Mesendoderm (in vitro differentiated cells): ENCODE measurements at regions not wholly inside any gene's neighbourhood (a gene's known extent, or its start where the extent isn't known, plus 50 kb on each side); places are given as distances from the start of the nearest gene placed in this dataset.
"Not testable (repeated sequence)": the region's sequence is repeated elsewhere in the genome, so short reads cannot be mapped to it uniquely, and the experiment has no call there.

ENCODE experiments used
- DNase-seq: peaks from one replicate; pipeline ENCODE4 v3.0.0; 2013
- H2AK5ac ChIP-seq: 2 replicates; pipeline ENCODE4 v1.6.1; 2013; ENCODE audit warnings: low read length, inconsistent platforms
- H2BK120ac ChIP-seq: 2 replicates; pipeline ENCODE4 v1.6.1; 2013; ENCODE audit warnings: low read depth, mild to moderate bottlenecking, low read length, moderate library complexity, mixed read lengths
- H2BK15ac ChIP-seq: replicated peaks from 2 replicates; pipeline ENCODE4 v1.6.1; 2013; ENCODE audit warnings: low read depth, mild to moderate bottlenecking, moderate library complexity
- H2BK5ac ChIP-seq: 2 replicates; pipeline ENCODE4 v1.6.1; 2013; ENCODE audit warnings: low read length, inconsistent platforms
- H3K18ac ChIP-seq: 2 replicates; pipeline ENCODE4 v1.6.1; 2013; ENCODE audit warnings: mild to moderate bottlenecking, low read length, mixed read lengths
- H3K23ac ChIP-seq: one replicate; pipeline ENCODE4 v1.6.1; 2013; ENCODE audit warnings: low read length
- H3K27ac ChIP-seq: 2 replicates; pipeline ENCODE4 v1.5.1; 2013; ENCODE audit warnings: low read depth, mild to moderate bottlenecking, inconsistent platforms, low read length, moderate library complexity
- H3K27me3 ChIP-seq: 2 replicates; pipeline ENCODE4 v1.6.1; 2013; ENCODE audit warnings: low read length, control low read depth, mild to moderate bottlenecking, inconsistent platforms; ENCODE audit not compliant: insufficient read depth, poor library complexity
- H3K36me3 ChIP-seq: 2 replicates; pipeline ENCODE4 v1.6.1; 2013; ENCODE audit warnings: low read length, inconsistent platforms; ENCODE audit not compliant: control insufficient read depth, insufficient read depth
- H3K4ac ChIP-seq: one replicate; pipeline ENCODE4 v1.6.1; 2013; ENCODE audit warnings: low read depth, mild to moderate bottlenecking, low read length, moderate library complexity
- H3K4me1 ChIP-seq: 2 replicates; pipeline ENCODE4 v1.6.1; 2013; ENCODE audit warnings: low read depth, low read length, inconsistent platforms; ENCODE audit not compliant: control insufficient read depth
- H3K4me2 ChIP-seq: 2 replicates; pipeline ENCODE4 v1.6.1; 2013; ENCODE audit warnings: low read length
- H3K4me3 ChIP-seq: 2 replicates; pipeline ENCODE4 v1.5.1; 2013; ENCODE audit warnings: mild to moderate bottlenecking, low read length
- H3K56ac ChIP-seq: one replicate; pipeline ENCODE4 v1.6.1; 2013; ENCODE audit warnings: low read length
- H3K79me1 ChIP-seq: 2 replicates; pipeline ENCODE4 v1.6.1; 2013; ENCODE audit warnings: low read length, inconsistent platforms
- H3K79me2 ChIP-seq: 2 replicates; pipeline ENCODE4 v1.6.1; 2013; ENCODE audit warnings: mild to moderate bottlenecking, low read length; ENCODE audit not compliant: control insufficient read depth, insufficient read depth
- H3K9ac ChIP-seq: 2 replicates; pipeline ENCODE4 v1.6.1; 2013; ENCODE audit warnings: low read length, inconsistent platforms
- H4K5ac ChIP-seq: one replicate; pipeline ENCODE4 v1.6.1; 2013; ENCODE audit warnings: low read length
- H4K8ac ChIP-seq: one replicate; pipeline ENCODE4 v1.6.1; 2013; ENCODE audit warnings: low read depth, mild to moderate bottlenecking, control low read depth, low read length, moderate library complexity
- WGBS: extraction: QIAGEN DNeasy Blood & Tissue Kit; methylation state at CpG from one replicate; pipeline ENCODE4 v1.1.7; 2013; ENCODE audit warnings: low lambda C conversion rate, missing lambda C conversion rate; ENCODE audit not compliant: insufficient coverage; ENCODE audit errors: extremely low coverage; 5-methylcytosine and 5-hydroxymethylcytosine counted together

DNA sequence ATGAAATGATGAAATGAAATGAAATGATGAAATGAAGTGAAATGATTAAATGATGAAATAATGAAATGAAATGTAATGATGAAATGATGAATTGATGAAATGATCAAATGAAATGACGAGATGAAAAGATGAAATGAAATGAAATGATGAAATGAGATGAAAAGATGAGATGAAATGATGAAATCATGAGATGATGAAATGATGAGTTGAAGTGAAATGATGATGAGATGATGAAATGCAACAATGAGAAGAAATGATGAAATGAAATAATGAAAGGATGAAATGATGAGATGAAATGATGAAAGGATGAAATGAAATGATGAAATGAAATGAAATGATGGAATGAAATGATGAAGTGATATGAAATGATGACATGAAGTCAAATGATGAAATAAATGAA, 132.7 kb upstream of the TP53TG3D start:
- not testable (repeated sequence) for H3K18ac ChIP-seq

GRCh38 chr16:32120779-32121178, 132.3 kb upstream of the TP53TG3D start:
- H3K9ac ChIP-seq, H3K23ac ChIP-seq, H3K18ac ChIP-seq, H3K4me2 ChIP-seq, H3K79me1 ChIP-seq, H3K79me2 ChIP-seq, DNase-seq, H2BK120ac ChIP-seq, H2BK5ac ChIP-seq, H2AK5ac ChIP-seq, H4K8ac ChIP-seq, H3K56ac ChIP-seq, H3K36me3 ChIP-seq, H3K4ac ChIP-seq, H3K4me3 ChIP-seq, H2BK15ac ChIP-seq, H3K27ac ChIP-seq, H4K5ac ChIP-seq, H3K4me1 ChIP-seq, H3K27me3 ChIP-seq: not testable (repeated sequence)
- 100% methylated on average over 3 of the region's 3 CpGs for WGBS

More for the DNA sequence above, 132.7 kb upstream of the TP53TG3D start:
- H3K4me3 ChIP-seq, H3K4ac ChIP-seq, H2AK5ac ChIP-seq, H3K56ac ChIP-seq, H3K27ac ChIP-seq, H2BK15ac ChIP-seq, H3K23ac ChIP-seq, H2BK5ac ChIP-seq, H4K5ac ChIP-seq, H3K36me3 ChIP-seq, H3K79me2 ChIP-seq, H3K79me1 ChIP-seq, H3K27me3 ChIP-seq, H2BK120ac ChIP-seq, H3K9ac ChIP-seq, DNase-seq, H4K8ac ChIP-seq, H3K4me1 ChIP-seq, H3K4me2 ChIP-seq: not testable (repeated sequence)
- 100% methylated on average over 1 of the region's 1 CpG for WGBS

GRCh38 chr16:32121273-32121900, 131.7 kb upstream of the TP53TG3D start:
- H3K18ac ChIP-seq, H3K4ac ChIP-seq, H3K23ac ChIP-seq, H3K36me3 ChIP-seq, H3K79me2 ChIP-seq, H3K27me3 ChIP-seq, H3K9ac ChIP-seq, H2BK5ac ChIP-seq, H4K5ac ChIP-seq, H3K56ac ChIP-seq, H4K8ac ChIP-seq, H2BK15ac ChIP-seq, H2BK120ac ChIP-seq, H3K79me1 ChIP-seq, H3K27ac ChIP-seq, H3K4me1 ChIP-seq, DNase-seq, H3K4me3 ChIP-seq, H2AK5ac ChIP-seq, H3K4me2 ChIP-seq: not testable (repeated sequence)
- WGBS: 100% methylated on average over 2 of the region's 2 CpGs

- H4K5ac ChIP-seq, H3K23ac ChIP-seq, H3K18ac ChIP-seq, H3K27ac ChIP-seq, H4K8ac ChIP-seq, H2BK15ac ChIP-seq, H3K27me3 ChIP-seq, H3K36me3 ChIP-seq, H3K4me2 ChIP-seq, H3K79me2 ChIP-seq, H2BK5ac ChIP-seq, H2BK120ac ChIP-seq, DNase-seq, H3K79me1 ChIP-seq, H3K4me3 ChIP-seq, H3K9ac ChIP-seq, H3K4me1 ChIP-seq, H2AK5ac ChIP-seq, H3K4ac ChIP-seq, H3K56ac ChIP-seq: not testable (repeated sequence)
- WGBS: no CpG with 5 or more reads among the region's 8 CpGs
Measured at GRCh38 chr16:32152434-32152833, 100.7 kb upstream of the TP53TG3D start.

- H3K18ac ChIP-seq, H3K4ac ChIP-seq, H3K23ac ChIP-seq, H3K36me3 ChIP-seq, H3K27me3 ChIP-seq, H3K4me3 ChIP-seq, H3K4me2 ChIP-seq, DNase-seq, H2BK5ac ChIP-seq, H2BK15ac ChIP-seq, H4K5ac ChIP-seq, H3K56ac ChIP-seq, H3K27ac ChIP-seq, H3K4me1 ChIP-seq, H2BK120ac ChIP-seq, H2AK5ac ChIP-seq, H4K8ac ChIP-seq, H3K79me2 ChIP-seq, H3K79me1 ChIP-seq, H3K9ac ChIP-seq: not testable (repeated sequence)
- no CpG with 5 or more reads among the region's 61 CpGs for WGBS
Measured at GRCh38 chr16:32187918-32188669, 65.0 kb upstream of the TP53TG3D start.
